GM12874 (cell line): ENCODE measurements at regions not wholly inside any gene's neighbourhood (a gene's known extent, or its start where the extent isn't known, plus 50 kb on each side); places are given as distances from the start of the nearest gene placed in this dataset.

Experiments
- TF ChIP-seq, protein P1 (sequence below): IDR thresholded peaks from 2 replicates; pipeline ENCODE4 v1.5.1; 2011; ENCODE audit warnings: low read depth, mild to moderate bottlenecking, control low read depth, low read length, moderate library complexity; ENCODE audit not compliant: insufficient read depth

DNA sequence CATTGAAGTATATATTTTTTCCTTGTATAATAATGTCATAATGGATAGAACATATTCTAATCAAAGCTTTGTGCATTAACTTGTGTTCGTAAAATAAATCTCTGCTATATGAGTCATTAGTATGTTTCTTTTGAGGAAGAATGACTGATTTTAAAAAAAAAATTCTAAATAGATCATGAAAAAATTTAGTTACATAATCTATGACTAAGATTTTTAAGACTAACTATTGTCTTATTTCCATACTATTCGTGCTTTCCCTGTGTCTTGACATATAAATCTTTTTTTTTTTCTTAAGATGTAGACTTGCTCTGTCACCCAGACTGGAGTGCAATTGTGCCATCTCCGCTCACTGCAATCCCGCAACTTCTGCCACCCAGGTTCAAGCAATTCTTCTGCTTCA lies 226.1 kb downstream of the DSEL start:
- TF ChIP-seq, protein P1, sequence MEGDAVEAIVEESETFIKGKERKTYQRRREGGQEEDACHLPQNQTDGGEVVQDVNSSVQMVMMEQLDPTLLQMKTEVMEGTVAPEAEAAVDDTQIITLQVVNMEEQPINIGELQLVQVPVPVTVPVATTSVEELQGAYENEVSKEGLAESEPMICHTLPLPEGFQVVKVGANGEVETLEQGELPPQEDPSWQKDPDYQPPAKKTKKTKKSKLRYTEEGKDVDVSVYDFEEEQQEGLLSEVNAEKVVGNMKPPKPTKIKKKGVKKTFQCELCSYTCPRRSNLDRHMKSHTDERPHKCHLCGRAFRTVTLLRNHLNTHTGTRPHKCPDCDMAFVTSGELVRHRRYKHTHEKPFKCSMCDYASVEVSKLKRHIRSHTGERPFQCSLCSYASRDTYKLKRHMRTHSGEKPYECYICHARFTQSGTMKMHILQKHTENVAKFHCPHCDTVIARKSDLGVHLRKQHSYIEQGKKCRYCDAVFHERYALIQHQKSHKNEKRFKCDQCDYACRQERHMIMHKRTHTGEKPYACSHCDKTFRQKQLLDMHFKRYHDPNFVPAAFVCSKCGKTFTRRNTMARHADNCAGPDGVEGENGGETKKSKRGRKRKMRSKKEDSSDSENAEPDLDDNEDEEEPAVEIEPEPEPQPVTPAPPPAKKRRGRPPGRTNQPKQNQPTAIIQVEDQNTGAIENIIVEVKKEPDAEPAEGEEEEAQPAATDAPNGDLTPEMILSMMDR: no peak

DNA sequence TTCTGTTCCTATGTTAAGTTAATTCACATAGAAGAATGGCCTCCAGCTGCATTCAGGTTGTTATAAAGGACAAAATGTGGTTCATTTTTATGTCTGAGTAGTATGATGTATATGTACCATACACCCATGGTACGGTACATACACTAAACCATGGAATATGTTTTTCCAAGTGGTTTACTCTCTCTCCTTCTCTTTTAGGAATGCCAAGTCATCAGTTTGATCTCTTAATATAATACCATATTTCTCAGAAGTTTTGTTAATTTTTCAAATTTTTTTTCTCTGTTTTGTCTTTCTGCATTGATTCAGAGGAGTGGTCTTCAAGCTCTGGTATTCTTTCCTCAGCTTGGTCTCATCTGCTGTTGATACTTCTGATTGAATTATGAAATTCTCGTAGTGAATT lies 230.9 kb downstream of the DSEL start:
- TF ChIP-seq, protein P1: no peak

DNA sequence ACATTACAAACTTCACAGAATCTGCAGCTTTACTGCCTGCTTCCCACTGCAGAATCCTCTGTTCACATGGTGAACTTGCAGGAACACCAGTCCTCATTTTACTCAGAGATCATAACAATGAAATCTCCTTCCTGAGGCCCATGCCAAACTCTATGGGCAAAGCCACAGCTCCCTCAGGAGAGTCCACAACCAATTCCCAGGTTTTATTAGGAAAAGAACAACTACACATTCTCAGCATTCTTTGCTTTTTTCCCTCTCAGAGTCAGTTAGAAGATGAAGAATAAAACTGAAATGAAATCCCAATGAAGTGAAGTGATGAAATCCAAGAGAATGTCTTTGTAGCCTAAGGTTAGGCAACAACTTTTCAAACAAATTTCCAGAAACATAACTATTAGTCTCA lies 233.7 kb downstream of the DSEL start:
- TF ChIP-seq, protein P1: no peak

DNA sequence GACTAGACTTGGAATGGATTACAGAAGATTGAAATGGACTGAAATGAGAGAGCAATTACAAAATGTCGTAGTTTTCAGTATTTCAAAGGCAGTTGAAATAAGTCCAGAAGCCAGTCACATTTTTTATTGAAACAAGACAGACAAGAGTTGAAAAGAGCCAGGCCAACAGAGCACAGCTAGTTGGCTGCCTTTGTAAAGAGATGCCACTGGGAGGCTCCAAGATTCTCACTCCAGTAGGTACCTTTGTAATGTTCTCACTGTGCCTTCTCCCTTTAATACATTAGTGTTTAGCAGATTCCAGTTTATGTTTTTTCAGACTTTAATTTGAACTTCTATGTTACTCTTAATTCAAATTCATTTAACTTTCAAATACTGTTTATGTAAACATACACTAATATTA lies 234.8 kb downstream of the DSEL start:
- TF ChIP-seq, protein P1: no peak

DNA sequence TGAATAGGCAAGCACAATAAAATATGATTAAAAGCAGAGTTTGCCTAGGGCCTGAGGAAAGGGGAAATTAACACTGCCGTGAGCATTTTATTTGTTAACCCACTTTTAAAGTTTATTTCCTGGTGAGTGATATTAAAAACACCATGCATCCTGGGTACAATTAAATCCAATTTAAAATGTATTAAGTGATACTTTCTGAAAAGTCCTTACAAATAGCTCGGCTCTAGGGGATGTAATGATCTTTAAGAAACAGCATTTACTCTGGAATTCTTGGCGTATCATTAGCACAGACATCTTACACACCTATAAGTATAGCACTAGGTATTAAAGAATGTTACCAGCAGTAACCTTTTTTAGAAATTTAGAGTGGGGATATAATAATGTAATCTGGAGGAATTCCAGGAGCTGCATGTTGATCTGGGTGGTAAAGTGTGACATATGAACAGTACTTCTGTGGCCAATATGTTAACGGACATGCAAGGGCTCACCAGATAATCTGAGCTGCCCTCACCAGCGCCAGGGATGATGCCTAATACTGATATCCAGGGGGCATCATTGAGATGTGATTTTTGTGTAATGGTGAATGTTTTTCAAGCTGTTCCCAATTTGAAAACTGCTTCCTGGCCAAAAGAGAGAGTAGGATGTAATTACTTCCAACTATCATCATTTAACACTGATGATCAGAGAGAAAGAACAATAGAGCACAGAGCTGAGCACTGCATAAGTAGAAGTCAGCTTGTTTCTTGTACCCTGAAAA lies 235.9 kb downstream of the DSEL start:
- TF ChIP-seq, protein P1: no peak

DNA sequence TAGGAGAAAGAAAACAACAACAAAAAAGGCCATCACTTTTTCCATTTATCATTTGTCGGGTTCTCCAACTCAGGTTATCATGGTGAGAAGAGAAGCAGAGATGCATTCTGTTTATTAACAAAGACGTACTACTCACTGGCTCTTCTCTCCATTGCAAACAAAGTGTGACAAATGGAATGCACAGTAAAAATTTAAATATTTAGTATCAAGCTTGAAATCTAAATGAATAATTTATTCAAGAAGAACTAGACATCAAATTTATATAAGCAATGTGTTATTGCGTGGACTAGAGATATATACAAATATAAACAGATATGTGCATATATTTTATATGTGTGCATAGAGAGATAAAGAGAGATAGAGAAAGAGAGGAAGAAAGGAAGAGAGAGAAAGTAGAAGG lies 236.5 kb downstream of the DSEL start:
- TF ChIP-seq, protein P1: no peak

DNA sequence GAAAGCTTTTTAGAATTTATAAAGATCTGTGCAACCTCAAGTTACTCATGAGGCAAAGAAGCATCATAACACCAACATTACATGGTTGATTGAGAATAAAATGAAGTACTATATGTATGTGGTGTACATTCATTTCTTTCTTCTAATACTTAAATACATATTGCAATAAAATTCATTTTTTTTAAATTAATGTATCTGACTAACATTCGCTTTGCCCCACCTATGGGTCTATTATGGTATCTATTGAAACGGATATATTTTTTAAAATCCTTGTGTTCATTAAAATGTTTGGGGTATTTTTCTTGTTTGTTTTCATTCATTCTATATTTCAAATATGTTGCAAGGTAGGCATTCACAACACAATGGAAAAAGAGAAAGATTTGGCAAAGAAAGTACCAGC lies 237.5 kb downstream of the DSEL start:
- TF ChIP-seq, protein P1: no peak
